Parathyroid adenoma (tissue), 2 donors: ENCODE measurements at regions not wholly inside any gene's neighbourhood (a gene's known extent, or its start where the extent isn't known, plus 50 kb on each side); places are given as distances from the start of the nearest gene placed in this dataset.

Experiments
- H2AFZ ChIP-seq: fragments of 300-600 bp; sonication (generic); one replicate; pipeline ENCODE4 v1.7.0; 2017; ENCODE audit warnings: antibody characterized with exemption, mild to moderate bottlenecking
- H3K27ac ChIP-seq: fragments of 300-600 bp; sonication (generic); one replicate; pipeline ENCODE4 v1.7.0; 2017
- H3K27me3 ChIP-seq: fragments of 300-600 bp; sonication (generic); one replicate; pipeline ENCODE4 v1.7.0; 2017; ENCODE audit warnings: low read length; ENCODE audit not compliant: control insufficient read depth, insufficient read depth
- H3K36me3 ChIP-seq: fragments of 300-600 bp; sonication (generic); one replicate; pipeline ENCODE4 v1.7.0; 2017; ENCODE audit warnings: low read length; ENCODE audit not compliant: control insufficient read depth, insufficient read depth
- H3K4me1 ChIP-seq: fragments of 300-600 bp; sonication (generic); one replicate; pipeline ENCODE4 v1.7.0; 2017; ENCODE audit warnings: control low read depth
- H3K4me2 ChIP-seq: fragments of 300-600 bp; sonication (generic); one replicate; pipeline ENCODE4 v1.7.0; 2017; ENCODE audit warnings: low read length
- H3K4me3 ChIP-seq: fragments of 300-600 bp; sonication (generic); one replicate; pipeline ENCODE4 v1.7.0; 2017; ENCODE audit warnings: low read depth, low read length
- H3K79me2 ChIP-seq: fragments of 300-600 bp; sonication (generic); one replicate; pipeline ENCODE4 v1.7.0; 2017; ENCODE audit warnings: control low read depth
- H3K9ac ChIP-seq: fragments of 300-600 bp; sonication (generic); one replicate; pipeline ENCODE4 v1.7.0; 2017; ENCODE audit warnings: mild to moderate bottlenecking
- H3K9me3 ChIP-seq: fragments of 300-600 bp; sonication (generic); one replicate; pipeline ENCODE4 v1.7.0; 2017; ENCODE audit warnings: low read length; ENCODE audit not compliant: control insufficient read depth
- TF ChIP-seq, protein P1 (sequence below): fragments of 300-600 bp; sonication (generic); IDR thresholded peaks from one replicate; pipeline ENCODE4 v1.7.0; 2017; ENCODE audit warnings: antibody characterized with exemption, mild to moderate bottlenecking
- donor health status: primary hyperparathyroidism.

GRCh38 chr2:445896-446295, 158.0 kb upstream of the ALKAL2 start:
- Histone ChIP-seq H2AFZ (no peak overlapping the region), H3K4me2 (no peak overlapping the region), H3K4me1 (no peaks in the 10 kb centered on the region), H3K27me3 (no peaks in the 10 kb centered on the region), H3K9ac (no peak overlapping the region), H3K9me3 (no peaks in the 10 kb centered on the region), H3K27ac (no peak overlapping the region), H3K4me3 (no peak overlapping the region), H3K36me3 (no peaks in the 10 kb centered on the region), H3K79me2 (no peaks in the 10 kb centered on the region)
- TF ChIP-seq, protein P1, sequence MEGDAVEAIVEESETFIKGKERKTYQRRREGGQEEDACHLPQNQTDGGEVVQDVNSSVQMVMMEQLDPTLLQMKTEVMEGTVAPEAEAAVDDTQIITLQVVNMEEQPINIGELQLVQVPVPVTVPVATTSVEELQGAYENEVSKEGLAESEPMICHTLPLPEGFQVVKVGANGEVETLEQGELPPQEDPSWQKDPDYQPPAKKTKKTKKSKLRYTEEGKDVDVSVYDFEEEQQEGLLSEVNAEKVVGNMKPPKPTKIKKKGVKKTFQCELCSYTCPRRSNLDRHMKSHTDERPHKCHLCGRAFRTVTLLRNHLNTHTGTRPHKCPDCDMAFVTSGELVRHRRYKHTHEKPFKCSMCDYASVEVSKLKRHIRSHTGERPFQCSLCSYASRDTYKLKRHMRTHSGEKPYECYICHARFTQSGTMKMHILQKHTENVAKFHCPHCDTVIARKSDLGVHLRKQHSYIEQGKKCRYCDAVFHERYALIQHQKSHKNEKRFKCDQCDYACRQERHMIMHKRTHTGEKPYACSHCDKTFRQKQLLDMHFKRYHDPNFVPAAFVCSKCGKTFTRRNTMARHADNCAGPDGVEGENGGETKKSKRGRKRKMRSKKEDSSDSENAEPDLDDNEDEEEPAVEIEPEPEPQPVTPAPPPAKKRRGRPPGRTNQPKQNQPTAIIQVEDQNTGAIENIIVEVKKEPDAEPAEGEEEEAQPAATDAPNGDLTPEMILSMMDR, result no peak

DNA sequence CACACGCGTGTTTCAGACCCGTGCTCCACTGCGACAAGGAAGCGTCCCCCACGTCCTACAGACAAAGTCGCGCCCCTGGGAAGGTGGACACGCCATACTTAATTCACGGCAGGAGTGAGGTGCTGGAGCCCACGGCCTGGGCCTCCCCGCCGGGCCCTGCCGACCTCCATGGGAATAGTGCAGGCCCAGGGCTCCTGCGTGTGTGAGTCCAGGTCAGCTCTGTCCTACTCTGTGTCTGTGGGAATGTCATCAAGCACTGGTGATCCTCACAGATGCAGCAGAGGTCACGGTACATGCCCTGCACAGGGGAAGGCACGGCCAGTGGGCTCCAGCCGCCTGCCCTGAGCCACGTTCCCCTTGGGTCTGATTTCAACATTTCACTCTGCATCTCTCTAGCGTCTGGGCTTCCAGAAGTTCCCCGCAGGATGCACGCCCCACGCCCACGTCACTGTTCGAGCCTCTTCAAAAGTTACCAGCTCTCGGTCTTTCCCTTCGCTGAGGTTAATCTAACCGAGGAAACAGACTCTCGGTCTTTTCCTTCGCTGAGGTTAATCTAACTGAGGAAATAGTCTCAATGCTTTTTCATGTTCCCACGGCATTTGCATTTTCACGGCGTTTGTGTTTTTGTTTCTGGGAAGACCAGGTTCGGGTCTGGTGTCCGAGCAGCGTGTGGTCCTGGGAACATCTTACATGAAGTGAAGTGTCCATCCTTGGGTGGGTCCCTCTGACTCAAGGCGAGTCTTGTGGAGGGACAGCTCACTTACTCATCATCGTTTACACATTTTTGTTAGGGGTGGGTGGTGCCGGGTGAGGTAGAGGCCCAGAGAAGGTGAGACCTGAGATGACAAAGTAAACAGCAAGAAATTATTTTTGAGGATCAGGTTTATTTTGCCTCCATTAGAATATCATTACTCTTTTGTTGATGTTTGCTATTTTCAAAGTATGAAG, 157.3 kb upstream of the ALKAL2 start:
- Histone ChIP-seq H3K79me2 (no peaks in the 10 kb centered on the region), H3K4me2 (no peak overlapping the region), H3K36me3 (no peaks in the 10 kb centered on the region), H3K4me1 (no peaks in the 10 kb centered on the region), H3K9me3 (no peaks in the 10 kb centered on the region), H3K4me3 (no peak overlapping the region), H3K27me3 (no peaks in the 10 kb centered on the region), H2AFZ (no peak overlapping the region), H3K27ac (no peak overlapping the region), H3K9ac (no peak overlapping the region)
- TF ChIP-seq, protein P1, result no peak

GRCh38 chr2:443741-444140, 155.8 kb upstream of the ALKAL2 start:
- H3K79me2 ChIP-seq, result no peaks in the 10 kb centered on the region
- no peaks in the 10 kb centered on the region for H3K9me3 ChIP-seq
- no peaks in the 10 kb centered on the region for H3K36me3 ChIP-seq
- no peak overlapping the region for H3K27ac ChIP-seq
- H3K4me2 ChIP-seq, result no peak overlapping the region
- H3K4me1 ChIP-seq, result no peaks in the 10 kb centered on the region
- no peaks in the 10 kb centered on the region for H3K27me3 ChIP-seq
- no peak overlapping the region for H2AFZ ChIP-seq
- no peak overlapping the region for H3K9ac ChIP-seq
- TF ChIP-seq, protein P1, result no peak
- H3K4me3 ChIP-seq, result no peak overlapping the region

DNA sequence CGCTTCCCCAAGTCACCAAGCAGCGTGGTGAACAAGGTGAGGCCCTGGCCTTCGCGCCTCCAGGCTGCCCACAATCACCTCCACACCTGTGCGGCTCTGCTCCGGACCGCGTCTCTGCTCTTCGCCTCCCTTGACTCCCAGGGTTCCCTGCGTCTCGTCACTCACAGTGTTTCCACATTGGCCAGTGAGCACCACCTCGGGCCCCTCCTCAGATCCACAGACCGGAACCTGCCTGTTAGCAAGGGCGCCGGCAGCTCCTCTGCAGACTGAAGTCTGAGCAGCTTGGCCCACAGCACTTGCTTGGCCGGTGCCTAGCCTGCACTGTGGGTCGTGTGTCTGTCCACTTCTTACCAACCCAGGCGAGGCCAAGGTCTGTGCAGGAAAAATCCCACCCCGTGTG, 155.3 kb upstream of the ALKAL2 start:
- H3K4me1 ChIP-seq, result no peaks in the 10 kb centered on the region
- H3K4me3 ChIP-seq, result no peak overlapping the region
- H3K27ac ChIP-seq, result no peak overlapping the region
- no peaks in the 10 kb centered on the region for H3K36me3 ChIP-seq
- no peak overlapping the region for H2AFZ ChIP-seq
- H3K9me3 ChIP-seq, result no peaks in the 10 kb centered on the region
- TF ChIP-seq, protein P1, result no peak
- H3K4me2 ChIP-seq, result no peak overlapping the region
- no peaks in the 10 kb centered on the region for H3K79me2 ChIP-seq
- H3K27me3 ChIP-seq, result no peaks in the 10 kb centered on the region
- H3K9ac ChIP-seq, result no peak overlapping the region
